OCI-LY3 (cell line): ENCODE measurements at regions not wholly inside any gene's neighbourhood (a gene's known extent, or its start where the extent isn't known, plus 50 kb on each side); places are given as distances from the start of the nearest gene placed in this dataset.

Experiments
- EZH2phosphoT487 ChIP-seq: fragments of 200-600 bp; shearing (Covaris generic); IDR thresholded peaks from 2 replicates; pipeline ENCODE4 v1.6.1; 2018; ENCODE audit warnings: antibody characterized with exemption, mixed run types, low read depth
- TF ChIP-seq, protein P1 (sequence below): fragments of 200-600, 300-600 bp; sonication (generic); IDR thresholded peaks from 2 replicates; pipeline ENCODE4 v1.5.1; 2014; ENCODE audit warnings: antibody characterized with exemption, low read length, low read depth

DNA sequence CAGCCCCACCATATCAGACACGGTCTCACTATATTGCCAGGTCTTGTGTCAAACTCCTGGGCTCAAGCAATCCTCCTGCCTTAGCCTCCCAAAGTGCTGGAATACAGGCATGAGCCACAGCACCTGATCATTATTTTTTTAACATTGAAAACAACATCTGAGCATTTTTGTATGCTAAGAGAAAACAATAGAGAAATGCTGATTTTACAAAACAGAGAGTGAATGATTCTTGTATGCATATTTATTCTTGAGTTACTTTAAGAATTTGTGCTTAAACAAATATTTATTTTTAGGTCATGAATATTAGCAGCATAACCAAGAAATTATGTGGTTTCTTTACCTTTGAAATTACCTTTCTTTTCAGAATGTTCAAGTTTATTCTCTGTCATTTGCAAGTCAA is 81.8 kb upstream of the KITLG start:
- TF ChIP-seq, protein P1, sequence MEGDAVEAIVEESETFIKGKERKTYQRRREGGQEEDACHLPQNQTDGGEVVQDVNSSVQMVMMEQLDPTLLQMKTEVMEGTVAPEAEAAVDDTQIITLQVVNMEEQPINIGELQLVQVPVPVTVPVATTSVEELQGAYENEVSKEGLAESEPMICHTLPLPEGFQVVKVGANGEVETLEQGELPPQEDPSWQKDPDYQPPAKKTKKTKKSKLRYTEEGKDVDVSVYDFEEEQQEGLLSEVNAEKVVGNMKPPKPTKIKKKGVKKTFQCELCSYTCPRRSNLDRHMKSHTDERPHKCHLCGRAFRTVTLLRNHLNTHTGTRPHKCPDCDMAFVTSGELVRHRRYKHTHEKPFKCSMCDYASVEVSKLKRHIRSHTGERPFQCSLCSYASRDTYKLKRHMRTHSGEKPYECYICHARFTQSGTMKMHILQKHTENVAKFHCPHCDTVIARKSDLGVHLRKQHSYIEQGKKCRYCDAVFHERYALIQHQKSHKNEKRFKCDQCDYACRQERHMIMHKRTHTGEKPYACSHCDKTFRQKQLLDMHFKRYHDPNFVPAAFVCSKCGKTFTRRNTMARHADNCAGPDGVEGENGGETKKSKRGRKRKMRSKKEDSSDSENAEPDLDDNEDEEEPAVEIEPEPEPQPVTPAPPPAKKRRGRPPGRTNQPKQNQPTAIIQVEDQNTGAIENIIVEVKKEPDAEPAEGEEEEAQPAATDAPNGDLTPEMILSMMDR: no peak
- TF ChIP-seq EZH2phosphoT487: no peak
